ENCODE measurements at regions not wholly inside any gene's neighbourhood (a gene's known extent, or its start where the extent isn't known, plus 50 kb on each side); places are given as distances from the start of the nearest gene placed in this dataset.
"Not testable (repeated sequence)": the region's sequence is repeated elsewhere in the genome, so short reads cannot be mapped to it uniquely, and the experiment has no call there.

DNA sequence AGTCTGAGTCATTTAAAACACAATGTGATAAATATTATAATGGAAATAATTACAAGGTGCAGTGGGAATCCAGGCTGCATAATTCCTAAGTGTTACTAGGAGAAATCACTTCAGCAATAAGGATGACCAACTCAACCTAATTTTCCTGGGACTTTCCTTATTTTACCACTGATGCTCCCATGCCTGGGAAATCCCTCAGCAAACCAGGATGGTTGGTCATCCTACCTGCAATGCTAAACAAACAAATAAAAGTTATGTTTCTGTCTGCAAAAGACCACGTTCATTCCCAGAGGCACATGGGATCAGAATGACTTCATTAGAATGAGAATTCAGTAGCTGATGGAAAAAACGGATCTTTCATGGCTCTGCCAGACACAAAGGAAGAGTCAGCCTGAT lies 130.8 kb upstream of the RAP1B start:
- Mint-ChIP-seq H3K27me3 (no peaks in the 10 kb centered on the region), H3K4me1 (peaks cover 34 to 48% (median 44%) of the 10 kb centered on the region in 3 donors), H3K27ac (peak overlapping the region in 1 of 6 donors; percentile 13), H3K36me3 (no peaks in the 10 kb centered on the region), H3K9me3 (peaks cover 0 to 11% (median 7%) of the 10 kb centered on the region in 7 donors), H3K4me3 (peak overlapping the region in 1 of 8 donors; percentile 86)
- ATAC-seq (ENCODE audit: low read depth in 2 of 2) (no peak), DNase-seq (no peak)

- Mint-ChIP-seq H3K36me3 (no peaks in the 10 kb centered on the region), H3K27ac (peak overlapping the region in 3 of 6 donors; percentile 4 to 67 (median 27)), H3K9me3 (peaks cover 0 to 11% (median 7%) of the 10 kb centered on the region in 7 donors), H3K4me3 (peak overlapping the region in 5 of 8 donors; percentile 23 to 89 (median 86)), H3K27me3 (no peaks in the 10 kb centered on the region), H3K4me1 (peaks cover 34 to 48% (median 44%) of the 10 kb centered on the region in 3 donors)
- no peak for ATAC-seq (ENCODE audit: low read depth in 2 of 2)
- no peak for DNase-seq
Observed at GRCh38 chr12:68480526-68480925, 130.2 kb upstream of the RAP1B start.

- peak overlapping the region; percentile 17 to 93 (median 80) for H3K27ac Mint-ChIP-seq
- peaks cover 34 to 48% (median 44%) of the 10 kb centered on the region in 3 donors for H3K4me1 Mint-ChIP-seq
- no peak for DNase-seq
- H3K4me3 Mint-ChIP-seq: peak overlapping the region; percentile 8 to 89 (median 80)
- peak; percentile 44 to 60 for ATAC-seq (ENCODE audit: low read depth in 2 of 2)
- no peaks in the 10 kb centered on the region for H3K27me3 Mint-ChIP-seq
- peaks cover 0 to 11% (median 7%) of the 10 kb centered on the region in 7 donors for H3K9me3 Mint-ChIP-seq
- no peaks in the 10 kb centered on the region for H3K36me3 Mint-ChIP-seq
Observed at GRCh38 chr12:68481181-68481941, 129.3 kb upstream of the RAP1B start.

- Mint-ChIP-seq H3K4me1 (peaks cover 30 to 41% (median 39%) of the 10 kb centered on the region in 3 donors), H3K27ac (peak overlapping the region in 3 of 6 donors; percentile 23 to 90 (median 78)), H3K36me3 (no peaks in the 10 kb centered on the region), H3K9me3 (peaks cover 0 to 11% (median 6%) of the 10 kb centered on the region in 7 donors), H3K27me3 (no peaks in the 10 kb centered on the region), H3K4me3 (peak overlapping the region in 5 of 8 donors; percentile 71 to 89 (median 86))
- DNase-seq: no peak
- ATAC-seq (ENCODE audit: low read depth in 2 of 2): no peak
Observed at GRCh38 chr12:68482014-68482413, 128.7 kb upstream of the RAP1B start.

DNA sequence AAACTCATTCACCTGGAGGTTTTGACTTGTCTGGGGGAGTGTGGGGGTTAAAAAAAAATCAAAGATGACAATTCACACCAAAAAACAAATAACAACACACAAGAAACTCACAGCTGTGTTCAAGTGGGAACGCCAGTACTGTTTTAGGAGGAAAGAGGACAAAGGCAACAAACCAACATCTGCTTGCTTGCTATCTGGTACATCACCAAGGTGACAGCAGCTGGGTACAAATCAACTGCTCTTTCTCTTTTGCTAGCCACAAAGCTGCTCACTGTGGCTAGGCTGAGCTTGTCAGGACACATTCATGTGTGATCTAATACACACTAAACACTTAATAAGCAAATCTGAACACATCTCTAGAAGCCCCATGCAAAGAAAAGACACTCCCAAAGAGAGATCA lies 128.0 kb upstream of the RAP1B start:
- peaks cover 0 to 11% (median 5%) of the 10 kb centered on the region in 7 donors for H3K9me3 Mint-ChIP-seq
- H3K4me3 Mint-ChIP-seq: peak overlapping the region in 3 of 8 donors; percentile 8 to 89 (median 49)
- DNase-seq: no peak
- H3K27ac Mint-ChIP-seq: peak overlapping the region in 2 of 6 donors; percentile 10 to 23
- no peaks in the 10 kb centered on the region for H3K27me3 Mint-ChIP-seq
- peak; percentile 37 to 53 for ATAC-seq (ENCODE audit: low read depth in 2 of 2)
- H3K36me3 Mint-ChIP-seq: no peaks in the 10 kb centered on the region
- H3K4me1 Mint-ChIP-seq: peaks cover 24 to 35% (median 32%) of the 10 kb centered on the region in 3 donors

DNA sequence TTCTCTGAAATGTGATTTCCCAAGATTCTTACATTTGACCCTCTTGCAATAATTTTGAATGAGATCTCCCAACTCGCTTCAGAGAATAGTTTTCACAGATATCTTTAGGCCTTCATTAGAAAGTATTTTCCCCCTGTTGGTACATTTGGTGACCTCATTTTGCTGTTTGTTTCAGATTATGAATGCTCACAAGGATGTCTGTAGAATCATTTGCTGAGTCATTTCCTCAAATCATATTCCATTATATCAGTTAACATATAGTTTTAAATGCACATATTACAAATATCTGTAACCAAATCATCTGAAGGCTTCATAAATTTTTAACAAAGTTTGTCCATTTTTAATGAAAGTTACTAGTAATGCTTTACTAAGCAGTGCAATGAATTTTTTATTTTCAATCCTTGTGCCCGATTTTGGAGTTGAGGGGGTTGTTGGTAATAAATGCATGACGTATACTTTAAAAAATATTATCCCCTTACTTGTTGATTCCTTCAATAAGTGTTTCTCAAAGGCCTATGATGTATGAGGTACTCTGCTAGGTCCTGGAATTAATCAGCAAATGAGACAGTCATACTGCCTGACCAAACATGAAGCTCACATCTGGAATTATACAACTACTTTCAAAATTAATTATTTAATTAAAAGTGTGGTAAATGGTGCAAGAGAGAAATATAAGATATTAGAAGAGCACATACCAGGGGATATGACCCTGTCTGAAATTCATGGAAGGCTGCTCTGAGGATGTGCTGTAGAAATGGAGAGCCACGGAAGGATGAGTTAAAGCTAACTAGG lies 126.9 kb upstream of the RAP1B start:
- Mint-ChIP-seq H3K4me1 (peaks cover 24 to 33% (median 31%) of the 10 kb centered on the region in 3 donors), H3K4me3 (no peak overlapping the region), H3K27ac (peak overlapping the region in 1 of 6 donors; percentile 9), H3K9me3 (peaks cover 0 to 11% (median 5%) of the 10 kb centered on the region in 7 donors), H3K36me3 (no peaks in the 10 kb centered on the region), H3K27me3 (no peaks in the 10 kb centered on the region)
- no peak for ATAC-seq (ENCODE audit: low read depth in 2 of 2)
- DNase-seq: no peak

- peaks cover 24 to 31% (median 29%) of the 10 kb centered on the region in 3 donors for H3K4me1 Mint-ChIP-seq
- not testable (repeated sequence) for ATAC-seq (ENCODE audit: low read depth in 2 of 2); DNase-seq; H3K4me3 Mint-ChIP-seq; H3K36me3 Mint-ChIP-seq; H3K27me3 Mint-ChIP-seq; H3K27ac Mint-ChIP-seq
- peaks cover 0 to 11% (median 5%) of the 10 kb centered on the region in 7 donors for H3K9me3 Mint-ChIP-seq
Observed at GRCh38 chr12:68484578-68484977, 126.1 kb upstream of the RAP1B start.

DNA sequence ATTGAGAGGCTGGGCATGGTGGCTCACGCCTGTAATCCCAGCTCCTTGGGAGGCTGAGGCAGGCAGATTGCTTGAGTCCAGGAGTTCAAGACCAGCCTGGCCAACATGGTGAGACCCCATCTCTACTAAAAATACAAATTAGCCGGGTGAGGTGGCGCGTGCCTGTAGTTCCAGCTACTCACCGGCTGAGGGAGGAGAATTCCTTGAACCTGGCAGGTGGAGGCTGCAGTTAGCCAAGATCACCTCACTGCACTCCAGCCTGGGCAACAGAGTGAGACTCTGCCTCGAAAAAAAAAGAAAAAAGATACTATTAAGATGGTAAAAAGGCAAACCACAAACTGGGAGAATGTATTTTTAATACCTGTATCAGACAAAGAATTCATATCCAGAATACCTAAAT lies 124.2 kb upstream of the RAP1B start:
- H3K4me3 Mint-ChIP-seq; H3K27ac Mint-ChIP-seq; H3K27me3 Mint-ChIP-seq; DNase-seq; H3K36me3 Mint-ChIP-seq; H3K9me3 Mint-ChIP-seq; ATAC-seq (ENCODE audit: low read depth in 2 of 2): not testable (repeated sequence)
- peaks cover 15 to 16% (median 16%) of the 10 kb centered on the region in 3 donors for H3K4me1 Mint-ChIP-seq

- Mint-ChIP-seq H3K4me1 (peaks cover 2 to 6% (median 3%) of the 10 kb centered on the region in 3 donors), H3K4me3 (peak overlapping the region in 3 of 8 donors; percentile 28 to 40 (median 36)), H3K9me3 (no peaks in the 10 kb centered on the region), H3K36me3 (no peaks in the 10 kb centered on the region), H3K27ac (no peak overlapping the region), H3K27me3 (peaks cover 6 to 9% (median 9%) of the 10 kb centered on the region in 3 donors)
- DNase-seq: no peak
- peak in 1 of 2 donors; percentile 39 for ATAC-seq (ENCODE audit: low read depth in 2 of 2)
Observed at GRCh38 chr12:68487721-68488309, 122.9 kb upstream of the RAP1B start.

DNA sequence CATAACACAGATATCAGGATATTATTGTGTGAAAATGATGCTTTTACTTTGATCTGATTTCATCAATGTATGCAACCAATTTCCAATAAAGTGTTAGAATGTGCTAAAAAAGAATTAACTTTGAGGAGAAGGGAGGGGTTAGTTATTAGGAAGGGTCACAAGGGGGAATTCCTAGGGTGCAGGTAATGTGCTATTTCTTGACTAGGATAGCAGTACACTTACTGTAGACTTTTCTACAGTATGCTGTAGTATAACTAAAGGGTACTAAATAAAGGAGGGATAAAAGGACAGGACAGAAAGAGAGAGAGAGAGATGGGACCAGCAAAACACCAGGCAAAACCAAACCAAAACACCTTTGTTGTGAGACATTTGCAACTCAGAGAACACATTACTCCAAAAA lies 121.4 kb upstream of the RAP1B start:
- H3K36me3 Mint-ChIP-seq: no peaks in the 10 kb centered on the region
- H3K27ac Mint-ChIP-seq: no peak overlapping the region
- H3K4me3 Mint-ChIP-seq: no peak overlapping the region
- DNase-seq (no peak), ATAC-seq (ENCODE audit: low read depth in 2 of 2) (no peak)
- peaks cover 0 to 4% (median 0%) of the 10 kb centered on the region in 3 donors for H3K4me1 Mint-ChIP-seq
- H3K27me3 Mint-ChIP-seq: peaks cover 6 to 9% (median 9%) of the 10 kb centered on the region in 3 donors
- no peaks in the 10 kb centered on the region for H3K9me3 Mint-ChIP-seq

DNA sequence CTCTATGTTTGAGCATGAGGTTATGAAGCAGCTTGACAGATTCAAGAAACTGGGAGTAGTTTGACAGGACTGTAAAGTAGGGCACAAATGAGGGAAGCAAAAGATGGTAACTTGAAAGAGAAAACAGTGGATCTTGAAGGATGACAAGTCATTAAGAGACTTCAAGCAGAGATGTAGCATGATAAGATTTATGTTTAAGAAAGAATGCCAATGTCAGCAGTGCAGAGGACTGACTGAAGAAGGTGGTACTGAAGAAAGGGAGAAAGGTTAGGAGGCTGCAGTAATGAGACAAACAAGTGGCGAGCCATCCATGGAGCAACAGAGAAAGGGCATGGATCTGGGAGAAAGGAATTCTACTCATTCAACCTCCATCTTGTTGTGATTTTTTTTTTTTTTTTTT lies 120.2 kb upstream of the RAP1B start:
- Mint-ChIP-seq H3K27me3 (peaks cover 6 to 9% (median 9%) of the 10 kb centered on the region in 3 donors), H3K4me1 (peaks cover 0 to 4% (median 0%) of the 10 kb centered on the region in 3 donors), H3K4me3 (no peak overlapping the region), H3K9me3 (no peaks in the 10 kb centered on the region), H3K36me3 (no peaks in the 10 kb centered on the region), H3K27ac (peak overlapping the region in 1 of 6 donors; percentile 88)
- DNase-seq: no peak
- ATAC-seq (ENCODE audit: low read depth in 2 of 2): no peak

- Mint-ChIP-seq H3K9me3 (no peaks in the 10 kb centered on the region), H3K4me3 (no peak overlapping the region), H3K36me3 (no peaks in the 10 kb centered on the region), H3K27ac (no peak overlapping the region), H3K27me3 (peaks cover 6 to 9% (median 9%) of the 10 kb centered on the region in 3 donors), H3K4me1 (peaks cover 0 to 4% (median 0%) of the 10 kb centered on the region in 3 donors)
- ATAC-seq (ENCODE audit: low read depth in 2 of 2) (no peak), DNase-seq (no peak)
Observed at GRCh38 chr12:68491204-68491960, 119.3 kb upstream of the RAP1B start.
